ENCODE measurements at regions not wholly inside any gene's neighbourhood (a gene's known extent, or its start where the extent isn't known, plus 50 kb on each side); places are given as distances from the start of the nearest gene placed in this dataset.
"Not testable (repeated sequence)": the region's sequence is repeated elsewhere in the genome, so short reads cannot be mapped to it uniquely, and the experiment has no call there.

- no peaks in the 10 kb centered on the region for H3K36me3 Mint-ChIP-seq (ENCODE audit: low read depth)
- no peak for DNase-seq
- ChIA-PET POLR2A (no interaction called here), CTCF (interaction anchor here (1.8 kb wide), 1 partner anchor 277 kb away, joined by 5 read pairs; no protein-coding TSS in a partner anchor)
- no peak overlapping the region for H3K27ac Mint-ChIP-seq
- no peak for ATAC-seq
- H3K4me3 Mint-ChIP-seq = no peak overlapping the region
- H3K4me1 Mint-ChIP-seq (ENCODE audit: low read depth) = no peaks in the 10 kb centered on the region
- no peaks in the 10 kb centered on the region for H3K9me3 Mint-ChIP-seq (ENCODE audit: insufficient read depth)
- H3K27me3 Mint-ChIP-seq (ENCODE audit: low read depth) = peaks cover 3% of the 10 kb centered on the region
Measured at GRCh38 chr4:81348086-81348777, 123.5 kb downstream of the RASGEF1B start.

- ATAC-seq = no peak
- no peak for DNase-seq
- ChIA-PET CTCF (no interaction called here), POLR2A (no interaction called here)
- H3K27me3 Mint-ChIP-seq (ENCODE audit: low read depth) = no peaks in the 10 kb centered on the region
- H3K4me1 Mint-ChIP-seq (ENCODE audit: low read depth) = no peaks in the 10 kb centered on the region
- H3K36me3 Mint-ChIP-seq (ENCODE audit: low read depth) = no peaks in the 10 kb centered on the region
- H3K9me3 Mint-ChIP-seq (ENCODE audit: insufficient read depth) = no peaks in the 10 kb centered on the region
- H3K27ac Mint-ChIP-seq = no peak overlapping the region
- H3K4me3 Mint-ChIP-seq = no peak overlapping the region
Measured at GRCh38 chr4:81346719-81347118, 125.0 kb downstream of the RASGEF1B start.

GRCh38 chr4:81343536-81343935 is 128.2 kb downstream of the RASGEF1B start:
- H3K27ac Mint-ChIP-seq = no peak overlapping the region
- H3K4me3 Mint-ChIP-seq = no peak overlapping the region

GRCh38 chr4:81343046-81343445 is 128.0 kb upstream of the PRKG2 start:
- no peaks in the 10 kb centered on the region for H3K36me3 Mint-ChIP-seq (ENCODE audit: low read depth)
- peaks cover 4% of the 10 kb centered on the region for H3K27me3 Mint-ChIP-seq (ENCODE audit: low read depth)
- no peak overlapping the region for H3K4me3 Mint-ChIP-seq
- H3K4me1 Mint-ChIP-seq (ENCODE audit: low read depth) = no peaks in the 10 kb centered on the region
- no peak for ATAC-seq
- no peak overlapping the region for H3K27ac Mint-ChIP-seq
- no peak for DNase-seq
- ChIA-PET CTCF (interaction anchor here (1.8 kb wide), 1 partner anchor 9 kb away, joined by 3 read pairs; no protein-coding TSS in a partner anchor), POLR2A (no interaction called here)
- H3K9me3 Mint-ChIP-seq (ENCODE audit: insufficient read depth) = no peaks in the 10 kb centered on the region

More at GRCh38 chr4:81343536-81343935, 128.2 kb downstream of the RASGEF1B start:
- CTCF ChIA-PET = interaction anchor here (1.8 kb wide), 1 partner anchor 9 kb away, joined by 3 read pairs; no protein-coding TSS in a partner anchor
- no peaks in the 10 kb centered on the region for H3K36me3 Mint-ChIP-seq (ENCODE audit: low read depth)
- POLR2A ChIA-PET = no interaction called here
- no peak for DNase-seq
- no peak for ATAC-seq
- no peaks in the 10 kb centered on the region for H3K4me1 Mint-ChIP-seq (ENCODE audit: low read depth)
- H3K9me3 Mint-ChIP-seq (ENCODE audit: insufficient read depth) = no peaks in the 10 kb centered on the region
- H3K27me3 Mint-ChIP-seq (ENCODE audit: low read depth) = peaks cover 4% of the 10 kb centered on the region

- Mint-ChIP-seq H3K36me3 (ENCODE audit: low read depth) (no peaks in the 10 kb centered on the region), H3K27ac (no peak overlapping the region), H3K9me3 (ENCODE audit: insufficient read depth) (no peaks in the 10 kb centered on the region), H3K4me1 (ENCODE audit: low read depth) (no peaks in the 10 kb centered on the region), H3K4me3 (no peak overlapping the region), H3K27me3 (ENCODE audit: low read depth) (peaks cover 4% of the 10 kb centered on the region)
- DNase-seq = no peak
- ChIA-PET POLR2A (no interaction called here), CTCF (no interaction called here)
- ATAC-seq = no peak
Measured at GRCh38 chr4:81337211-81337610, 122.2 kb upstream of the PRKG2 start.

- ATAC-seq (no peak), DNase-seq (no peak)
- Mint-ChIP-seq H3K27ac (no peak overlapping the region), H3K4me3 (no peak overlapping the region), H3K27me3 (ENCODE audit: low read depth) (no peaks in the 10 kb centered on the region), H3K4me1 (ENCODE audit: low read depth) (no peaks in the 10 kb centered on the region), H3K36me3 (ENCODE audit: low read depth) (no peaks in the 10 kb centered on the region), H3K9me3 (ENCODE audit: insufficient read depth) (no peaks in the 10 kb centered on the region)
- POLR2A ChIA-PET = no interaction called here
- CTCF ChIA-PET = interaction anchor here (1.8 kb wide), 1 partner anchor 17 kb away, joined by 5 read pairs; no protein-coding TSS in a partner anchor
Measured at GRCh38 chr4:81335122-81335912, 120.3 kb upstream of the PRKG2 start.

GRCh38 chr4:81330018-81330417 is 115.0 kb upstream of the PRKG2 start:
- Mint-ChIP-seq H3K36me3 (ENCODE audit: low read depth) (no peaks in the 10 kb centered on the region), H3K4me1 (ENCODE audit: low read depth) (no peaks in the 10 kb centered on the region), H3K9me3 (ENCODE audit: insufficient read depth) (no peaks in the 10 kb centered on the region), H3K27me3 (ENCODE audit: low read depth) (peaks cover under 1% of the 10 kb centered on the region), H3K4me3 (no peak overlapping the region), H3K27ac (no peak overlapping the region)
- ATAC-seq (no peak), DNase-seq (no peak)
- ChIA-PET POLR2A (no interaction called here), CTCF (no interaction called here)

GRCh38 chr4:81326581-81326980 is 111.6 kb upstream of the PRKG2 start:
- POLR2A ChIA-PET = no interaction called here
- Mint-ChIP-seq H3K4me1 (ENCODE audit: low read depth) (no peaks in the 10 kb centered on the region), H3K4me3 (no peak overlapping the region), H3K27me3 (ENCODE audit: low read depth) (peaks cover 10% of the 10 kb centered on the region), H3K36me3 (ENCODE audit: low read depth) (no peaks in the 10 kb centered on the region), H3K27ac (no peak overlapping the region), H3K9me3 (ENCODE audit: insufficient read depth) (no peaks in the 10 kb centered on the region)
- CTCF ChIA-PET = no interaction called here
- DNase-seq (no peak), ATAC-seq (no peak)

- H3K4me3 Mint-ChIP-seq; DNase-seq; H3K4me1 Mint-ChIP-seq (ENCODE audit: low read depth); POLR2A ChIA-PET; CTCF ChIA-PET; H3K36me3 Mint-ChIP-seq (ENCODE audit: low read depth); H3K9me3 Mint-ChIP-seq (ENCODE audit: insufficient read depth); ATAC-seq; H3K27ac Mint-ChIP-seq: not testable (repeated sequence)
- peaks cover 10% of the 10 kb centered on the region for H3K27me3 Mint-ChIP-seq (ENCODE audit: low read depth)
Measured at GRCh38 chr4:81324594-81324993, 109.6 kb upstream of the PRKG2 start.

GRCh38 chr4:81319657-81320056 is 104.6 kb upstream of the PRKG2 start:
- CTCF ChIA-PET = interaction anchor here (1.6 kb wide), 1 partner anchor 32 kb away, joined by 6 read pairs; no protein-coding TSS in a partner anchor
- H3K36me3 Mint-ChIP-seq (ENCODE audit: low read depth) = no peaks in the 10 kb centered on the region
- no peaks in the 10 kb centered on the region for H3K9me3 Mint-ChIP-seq (ENCODE audit: insufficient read depth)

GRCh38 chr4:81314897-81315470 is 100.0 kb upstream of the PRKG2 start:
- H3K27me3 Mint-ChIP-seq (ENCODE audit: low read depth) = no peaks in the 10 kb centered on the region
- no peak overlapping the region for H3K4me3 Mint-ChIP-seq
- no peak overlapping the region for H3K27ac Mint-ChIP-seq
- ChIA-PET CTCF (no interaction called here), POLR2A (no interaction called here)
- H3K4me1 Mint-ChIP-seq (ENCODE audit: low read depth) = no peaks in the 10 kb centered on the region
- ATAC-seq = no peak
- no peaks in the 10 kb centered on the region for H3K9me3 Mint-ChIP-seq (ENCODE audit: insufficient read depth)
- DNase-seq = no peak
- no peaks in the 10 kb centered on the region for H3K36me3 Mint-ChIP-seq (ENCODE audit: low read depth)

More at GRCh38 chr4:81319657-81320056, 104.6 kb upstream of the PRKG2 start:
- Mint-ChIP-seq H3K27me3 (ENCODE audit: low read depth) (peaks cover 6% of the 10 kb centered on the region), H3K4me3 (no peak overlapping the region), H3K27ac (no peak overlapping the region), H3K4me1 (ENCODE audit: low read depth) (no peaks in the 10 kb centered on the region)
- no peak for ATAC-seq
- POLR2A ChIA-PET = no interaction called here
- DNase-seq = no peak

GRCh38 chr4:81314196-81314896 is 99.3 kb upstream of the PRKG2 start:
- ChIA-PET POLR2A (no interaction called here), CTCF (no interaction called here)
- DNase-seq (no peak), ATAC-seq (no peak)
- Mint-ChIP-seq H3K36me3 (ENCODE audit: low read depth) (no peaks in the 10 kb centered on the region), H3K9me3 (ENCODE audit: insufficient read depth) (no peaks in the 10 kb centered on the region), H3K4me1 (ENCODE audit: low read depth) (no peaks in the 10 kb centered on the region), H3K4me3 (no peak overlapping the region), H3K27ac (no peak overlapping the region), H3K27me3 (ENCODE audit: low read depth) (no peaks in the 10 kb centered on the region)

Measured in activated CD8-positive, alpha-beta T cell treated with anti-CD3 and anti-CD28 coated beads, Interleukin-2, amount 10 ng/mL, durations not matched to agents 7 days and 5 days (primary cell).